Gastrocnemius medialis (tissue), 4 donors: ENCODE measurements at regions not wholly inside any gene's neighbourhood (a gene's known extent, or its start where the extent isn't known, plus 50 kb on each side); places are given as distances from the start of the nearest gene placed in this dataset.

Experiments
- POLR2A ChIP-seq, 2 donors: fragments of 450-650 bp; IDR thresholded peaks; one replicate each; pipeline ENCODE4 v1.6.1; 2017; ENCODE audit warnings: antibody characterized with exemption in 2 of 2, mild to moderate bottlenecking in 2 of 2, moderate library complexity in 2 of 2
- TF ChIP-seq, protein P1 (sequence below), 5 experiments: fragments of 450-650 bp in 3 of 5; fragments of 200-600 bp in 2 of 5; sonication (generic) in 2 of 5; IDR thresholded peaks in 4 of 5; conservative IDR thresholded peaks in 1 of 5; 1 replicate in 4 of 5; 2 replicates in 1 of 5; pipeline ENCODE4 v1.5.1; 2016 to 2019; ENCODE audit warnings: antibody characterized with exemption in 5 of 5, mild to moderate bottlenecking in 3 of 5, moderate library complexity in 3 of 5

DNA sequence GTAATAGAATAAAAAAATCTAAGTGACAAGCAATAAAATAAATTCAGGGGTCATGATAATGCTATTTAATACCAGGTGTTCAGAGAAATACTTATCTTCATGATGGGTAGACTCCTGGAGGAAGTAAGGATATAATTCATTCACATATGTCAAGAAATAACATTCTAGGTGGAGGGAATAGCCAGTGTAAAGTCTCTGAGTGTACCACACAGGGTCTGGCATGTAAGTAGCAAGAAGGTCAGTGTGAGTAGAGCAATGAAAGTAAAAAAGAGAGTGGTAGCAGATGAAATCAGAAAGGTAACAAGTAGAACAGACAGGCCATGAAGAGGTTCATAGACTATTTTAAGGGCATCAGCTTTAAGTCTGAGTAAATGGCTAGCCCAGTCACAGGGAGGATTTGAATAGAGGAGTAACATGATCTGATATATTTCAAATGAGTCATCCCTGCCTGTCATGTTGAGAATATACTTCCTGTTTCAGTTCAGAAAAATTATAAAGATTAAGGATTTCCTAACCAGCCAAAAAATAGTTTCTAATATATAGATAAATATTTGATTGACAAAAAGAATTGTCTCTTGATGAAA lies 519.9 kb downstream of the C12orf50 start:
- TF ChIP-seq POLR2A (IDR thresholded peaks at IDR 0.05): no peak
- TF ChIP-seq, protein P1, sequence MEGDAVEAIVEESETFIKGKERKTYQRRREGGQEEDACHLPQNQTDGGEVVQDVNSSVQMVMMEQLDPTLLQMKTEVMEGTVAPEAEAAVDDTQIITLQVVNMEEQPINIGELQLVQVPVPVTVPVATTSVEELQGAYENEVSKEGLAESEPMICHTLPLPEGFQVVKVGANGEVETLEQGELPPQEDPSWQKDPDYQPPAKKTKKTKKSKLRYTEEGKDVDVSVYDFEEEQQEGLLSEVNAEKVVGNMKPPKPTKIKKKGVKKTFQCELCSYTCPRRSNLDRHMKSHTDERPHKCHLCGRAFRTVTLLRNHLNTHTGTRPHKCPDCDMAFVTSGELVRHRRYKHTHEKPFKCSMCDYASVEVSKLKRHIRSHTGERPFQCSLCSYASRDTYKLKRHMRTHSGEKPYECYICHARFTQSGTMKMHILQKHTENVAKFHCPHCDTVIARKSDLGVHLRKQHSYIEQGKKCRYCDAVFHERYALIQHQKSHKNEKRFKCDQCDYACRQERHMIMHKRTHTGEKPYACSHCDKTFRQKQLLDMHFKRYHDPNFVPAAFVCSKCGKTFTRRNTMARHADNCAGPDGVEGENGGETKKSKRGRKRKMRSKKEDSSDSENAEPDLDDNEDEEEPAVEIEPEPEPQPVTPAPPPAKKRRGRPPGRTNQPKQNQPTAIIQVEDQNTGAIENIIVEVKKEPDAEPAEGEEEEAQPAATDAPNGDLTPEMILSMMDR (IDR thresholded peaks at IDR 0.05 in 4 of 5, conservative IDR thresholded peaks at IDR 0.05 in 1 of 5): no peak
